ENCODE measurements at regions not wholly inside any gene's neighbourhood (a gene's known extent, or its start where the extent isn't known, plus 50 kb on each side); places are given as distances from the start of the nearest gene placed in this dataset.

DNA sequence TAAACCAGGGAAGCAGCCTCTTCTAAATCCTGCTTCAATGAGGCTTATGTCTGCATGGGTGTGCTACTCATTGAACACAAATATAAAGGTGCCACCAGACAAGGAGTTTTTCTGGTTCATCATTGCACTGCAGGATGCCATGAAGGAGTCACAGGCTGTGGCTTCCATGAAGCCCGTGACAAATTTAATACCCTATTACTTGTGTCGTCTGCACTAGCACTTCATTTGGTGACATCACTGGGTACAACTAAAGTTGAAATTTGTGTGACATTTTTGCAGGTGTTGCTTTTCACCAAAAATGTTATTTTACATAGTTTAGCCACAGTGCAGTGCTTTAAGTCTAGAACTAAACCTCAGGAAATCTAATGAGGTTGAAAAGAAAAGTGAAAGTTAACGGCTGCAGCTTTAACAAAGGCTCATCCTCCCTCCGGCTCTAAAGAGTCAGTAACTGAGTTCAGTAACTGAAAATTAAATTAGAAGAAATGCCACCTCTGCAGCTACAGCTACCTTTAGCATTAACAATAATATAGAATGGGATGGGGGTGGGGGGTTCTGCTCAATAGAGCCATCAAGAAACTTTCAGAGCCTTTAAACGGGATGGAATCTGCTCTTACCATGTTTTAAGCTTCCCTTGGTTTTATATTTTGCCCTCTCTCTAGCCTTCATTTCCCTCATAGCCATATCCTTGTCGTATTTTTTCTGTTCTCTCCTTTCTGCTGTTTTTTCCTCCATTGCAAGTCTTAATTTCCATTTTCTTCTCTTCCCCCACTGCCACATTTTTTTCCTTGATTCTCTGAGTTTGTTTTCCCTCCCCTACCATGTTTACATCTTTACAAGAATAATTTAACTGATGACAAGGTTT is 233.8 kb upstream of the TMEM161B start:
- TF ChIP-seq CTCF (IDR thresholded peaks at IDR 0.05; ENCODE audit: low read length), result no peak
- no peak for TF ChIP-seq EZH2 (IDR thresholded peaks at IDR 0.05; ENCODE audit: borderline replicate concordance, low read length)

Measured in OCI-LY1 (cell line).